Midbrain (tissue), 1 donor: ENCODE measurements at regions not wholly inside any gene's neighbourhood (a gene's known extent, or its start where the extent isn't known, plus 50 kb on each side); places are given as distances from the start of the nearest gene placed in this dataset.

Source experiments
- DNase-seq: peaks from one replicate; lab custom pipeline; 2025; lab: John Stamatoyannopoulos, UW

GRCh38 chr9:79015951-79016350, 555.8 kb upstream of the TLE4 start:
- no peak for DNase-seq

DNA sequence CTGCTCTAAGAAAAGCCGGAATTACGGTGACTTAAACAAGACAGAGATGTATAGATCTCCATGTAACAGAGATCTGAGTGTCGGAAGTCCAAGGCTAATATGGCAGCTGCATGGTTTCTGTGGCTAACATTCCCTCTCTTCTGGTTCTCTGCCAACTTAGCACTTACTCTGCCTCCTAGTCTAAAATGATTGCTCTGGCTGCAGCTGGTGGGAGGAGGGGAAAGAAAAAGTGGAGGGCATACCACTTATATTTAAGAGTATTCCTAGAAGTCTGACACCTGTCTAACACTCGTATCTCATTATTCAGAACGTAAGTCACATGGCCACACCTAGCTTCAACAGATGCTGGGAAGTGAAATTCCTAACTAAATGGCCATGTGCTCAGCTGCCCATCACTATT, 551.5 kb upstream of the TLE4 start:
- no peak for DNase-seq

DNA sequence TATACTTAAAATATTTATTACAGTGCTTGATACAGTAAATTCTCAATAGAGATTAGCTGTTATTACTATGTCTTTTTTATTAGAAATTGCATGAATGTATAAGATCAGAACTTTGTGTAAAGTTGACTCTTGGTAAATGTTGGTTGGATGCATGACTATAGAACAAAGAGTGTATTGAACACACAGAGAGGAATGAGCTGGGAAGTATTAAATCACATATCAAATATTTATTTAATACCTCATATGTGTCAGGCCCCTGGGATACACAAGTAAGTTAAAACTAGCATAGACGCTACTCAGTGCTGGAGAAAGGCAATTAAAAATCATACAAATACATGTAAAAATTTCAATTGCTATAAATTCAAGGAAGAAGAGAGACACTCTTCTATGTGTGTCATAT, 550.7 kb upstream of the TLE4 start:
- no peak for DNase-seq

GRCh38 chr9:79023134-79023580, 548.6 kb upstream of the TLE4 start:
- no peak for DNase-seq

- no peak for DNase-seq
Observed at GRCh38 chr9:79026316-79026715, 545.4 kb upstream of the TLE4 start.

- DNase-seq: no peak
Observed at GRCh38 chr9:79028101-79028500, 543.7 kb upstream of the TLE4 start.

GRCh38 chr9:79034583-79034982, 537.2 kb upstream of the TLE4 start:
- no peak for DNase-seq

DNA sequence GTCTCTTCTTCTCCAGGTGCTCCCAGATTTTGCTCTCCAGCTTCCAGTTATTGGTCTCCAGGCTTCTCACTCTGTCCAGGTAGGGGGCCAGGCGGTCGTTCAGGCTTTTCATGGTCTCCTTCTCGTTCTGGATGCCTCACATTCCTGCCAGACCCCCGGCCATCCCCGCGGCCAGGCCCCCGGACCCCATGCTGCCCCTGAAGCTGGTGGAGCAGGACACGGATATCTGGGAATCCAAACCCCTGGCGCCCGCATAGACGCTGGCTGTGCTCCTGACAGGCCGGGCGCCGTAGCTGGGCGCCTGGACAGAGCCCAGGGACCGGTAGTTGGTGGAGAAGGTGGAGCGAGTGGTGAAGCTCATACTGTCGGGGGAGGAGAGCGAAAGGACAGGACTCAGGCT, 534.4 kb upstream of the TLE4 start:
- no peak for DNase-seq

DNA sequence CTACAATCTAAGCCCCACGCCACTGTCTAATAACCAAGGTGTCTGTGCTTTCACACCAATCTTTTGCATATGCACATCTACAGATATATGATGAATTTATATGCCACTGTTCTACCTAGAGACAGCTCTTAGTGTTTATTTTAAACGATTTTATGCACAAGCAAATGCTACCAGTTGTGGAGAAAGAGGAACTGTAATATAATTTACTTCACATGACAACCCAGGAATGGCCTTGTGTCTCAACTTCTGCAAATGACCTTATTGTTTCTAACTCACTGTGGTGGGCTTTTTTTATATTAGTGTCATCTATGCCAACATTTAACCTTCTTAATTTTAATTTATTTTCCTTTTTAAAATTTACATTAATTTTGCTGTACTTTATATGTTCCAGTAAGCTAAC, 531.1 kb upstream of the TLE4 start:
- DNase-seq: no peak

DNA sequence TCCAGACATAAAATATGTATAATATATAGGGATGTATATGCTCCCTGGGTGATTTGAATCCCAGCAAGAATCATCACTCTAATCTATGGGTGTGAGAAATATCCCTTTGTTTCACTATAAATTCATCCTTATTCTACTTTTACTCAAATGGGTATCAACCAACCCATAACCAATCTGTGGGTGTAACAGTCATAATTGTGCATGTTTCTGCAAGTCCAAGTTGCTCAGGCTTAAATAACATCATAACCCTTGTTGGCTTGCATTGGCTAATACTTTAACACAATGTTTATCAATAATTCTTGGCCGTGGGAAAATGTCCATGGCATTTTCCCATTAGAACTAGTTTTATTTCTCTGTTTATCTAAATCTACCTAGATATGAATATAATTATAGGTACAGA, 530.5 kb upstream of the TLE4 start:
- DNase-seq: no peak

- DNase-seq: no peak
Observed at GRCh38 chr9:79043916-79044315, 527.8 kb upstream of the TLE4 start.

GRCh38 chr9:79046401-79046800, 525.4 kb upstream of the TLE4 start:
- no peak for DNase-seq

GRCh38 chr9:79049371-79049770, 522.4 kb upstream of the TLE4 start:
- no peak for DNase-seq

- no peak for DNase-seq
Observed at GRCh38 chr9:79053598-79053997, 518.2 kb upstream of the TLE4 start.

DNA sequence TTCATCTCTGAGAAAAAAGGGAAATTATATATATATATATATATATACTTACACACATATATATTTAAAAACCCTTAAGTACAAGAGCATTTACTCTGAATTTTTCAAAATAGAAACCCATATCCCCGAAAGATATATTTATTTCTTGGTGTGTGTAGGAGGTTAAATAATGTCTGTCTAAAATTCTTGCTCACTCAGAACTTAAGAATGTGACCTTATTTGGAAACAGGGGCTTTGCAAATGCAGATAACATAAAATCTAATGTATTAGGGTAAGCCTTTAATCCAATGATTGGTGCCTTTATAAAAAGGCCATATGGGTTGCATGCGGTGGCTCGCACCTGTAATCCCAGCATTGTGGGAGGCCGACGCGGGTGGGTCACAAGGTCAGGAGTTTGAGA, 517.3 kb upstream of the TLE4 start:
- no peak for DNase-seq

DNA sequence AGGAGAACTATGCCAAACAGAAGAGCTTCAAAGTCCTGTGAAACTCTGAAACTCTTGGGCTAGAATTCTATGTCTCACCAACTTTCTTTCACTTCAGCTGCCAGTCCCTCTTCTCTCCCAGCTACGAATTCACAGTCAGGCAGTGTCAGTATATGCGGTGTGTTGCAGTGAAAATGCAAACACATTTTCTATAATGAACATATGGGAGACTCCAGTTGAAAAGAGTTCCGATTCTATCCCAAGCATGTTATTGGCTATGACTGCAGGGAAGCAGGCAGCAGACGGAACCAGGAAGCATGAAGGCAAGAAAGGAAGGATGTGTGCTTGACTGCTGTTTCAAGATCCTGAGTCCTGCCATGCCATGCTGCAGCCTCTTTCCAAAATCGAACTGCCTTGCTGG, 515.7 kb upstream of the TLE4 start:
- DNase-seq: no peak

- no peak for DNase-seq
Observed at GRCh38 chr9:79057576-79057975, 514.2 kb upstream of the TLE4 start.

- DNase-seq: no peak
Observed at GRCh38 chr9:79060766-79061165, 511.0 kb upstream of the TLE4 start.

DNA sequence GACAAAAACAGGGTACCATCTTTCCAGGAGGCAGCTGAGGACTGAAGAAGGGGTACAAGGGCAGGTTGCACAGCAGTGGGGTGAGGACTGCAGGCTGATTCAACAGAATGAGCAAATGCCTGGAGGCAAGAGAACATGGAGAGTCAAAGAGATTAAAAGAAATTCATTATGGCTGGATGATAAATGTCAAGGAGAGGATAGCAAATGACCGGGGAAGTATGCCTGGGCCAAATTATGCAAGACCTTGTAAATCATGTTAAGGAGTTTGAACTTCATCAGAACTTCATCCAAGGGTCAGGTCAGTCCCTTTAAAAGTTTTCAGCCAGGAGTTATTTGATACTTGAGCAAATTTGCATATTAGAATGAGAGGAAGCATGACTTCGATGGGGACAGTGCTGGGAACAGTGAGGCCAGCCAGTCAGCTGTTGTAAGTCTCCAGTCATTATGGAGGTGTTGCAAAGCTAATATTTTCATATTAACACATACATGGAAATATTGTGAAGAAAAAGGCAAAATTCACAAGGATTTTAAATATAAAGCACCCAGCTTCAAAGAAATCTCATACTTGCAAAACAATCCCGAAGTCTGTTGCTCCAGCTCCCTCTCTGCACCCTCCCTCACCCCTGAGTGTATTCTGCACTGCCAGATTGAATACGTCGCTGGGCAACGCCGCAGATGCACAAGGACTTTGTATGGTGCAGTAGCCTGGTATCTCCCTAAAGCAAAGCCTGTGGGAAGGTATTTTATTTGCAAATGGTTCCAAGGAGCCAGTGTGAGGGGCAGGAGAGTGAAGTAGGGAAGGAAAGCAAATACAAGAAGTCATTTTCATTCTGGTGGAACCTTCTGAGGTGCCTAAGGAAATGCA, 509.8 kb upstream of the TLE4 start:
- DNase-seq: no peak

- DNase-seq: no peak
Observed at GRCh38 chr9:79073201-79073600, 498.6 kb upstream of the TLE4 start.

DNA sequence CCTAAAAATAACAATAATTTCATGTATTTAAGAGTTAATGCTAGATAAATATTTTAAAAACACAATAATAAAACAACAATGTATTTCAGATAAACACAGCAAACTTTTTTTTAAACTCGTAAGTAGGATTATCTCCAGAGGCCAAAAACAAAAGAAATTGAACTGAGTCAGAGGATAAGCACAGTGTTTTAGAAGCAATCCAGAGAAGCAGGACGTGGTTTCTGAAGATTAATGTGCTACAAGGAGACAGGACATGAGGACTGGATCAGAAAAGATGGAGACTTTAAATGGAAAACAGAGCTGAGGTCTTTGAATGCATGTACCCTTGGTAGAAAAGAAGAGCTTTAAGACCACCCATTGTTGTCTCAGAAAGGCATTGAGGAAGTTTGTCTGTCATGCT, 491.2 kb upstream of the TLE4 start:
- no peak for DNase-seq

DNA sequence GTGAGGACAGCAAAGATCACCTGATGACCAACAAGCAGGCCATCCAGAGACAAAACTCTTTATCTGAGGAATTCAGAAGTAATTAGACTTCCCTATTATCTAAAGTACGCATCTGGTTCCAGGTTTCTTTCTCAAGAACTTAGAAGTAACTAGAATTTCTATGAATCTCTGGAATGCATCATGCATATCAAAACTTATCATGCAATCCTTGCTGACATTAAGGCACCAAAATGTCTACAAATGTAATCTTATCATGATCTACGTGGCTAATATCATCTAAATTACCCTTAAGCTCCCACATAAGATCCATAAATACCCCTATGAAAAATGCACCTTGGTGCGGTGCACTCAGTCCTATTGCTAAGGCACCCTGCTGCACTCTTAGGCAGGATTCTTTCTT, 488.1 kb upstream of the TLE4 start:
- no peak for DNase-seq

GRCh38 chr9:79087133-79087532, 484.6 kb upstream of the TLE4 start:
- DNase-seq: no peak

DNA sequence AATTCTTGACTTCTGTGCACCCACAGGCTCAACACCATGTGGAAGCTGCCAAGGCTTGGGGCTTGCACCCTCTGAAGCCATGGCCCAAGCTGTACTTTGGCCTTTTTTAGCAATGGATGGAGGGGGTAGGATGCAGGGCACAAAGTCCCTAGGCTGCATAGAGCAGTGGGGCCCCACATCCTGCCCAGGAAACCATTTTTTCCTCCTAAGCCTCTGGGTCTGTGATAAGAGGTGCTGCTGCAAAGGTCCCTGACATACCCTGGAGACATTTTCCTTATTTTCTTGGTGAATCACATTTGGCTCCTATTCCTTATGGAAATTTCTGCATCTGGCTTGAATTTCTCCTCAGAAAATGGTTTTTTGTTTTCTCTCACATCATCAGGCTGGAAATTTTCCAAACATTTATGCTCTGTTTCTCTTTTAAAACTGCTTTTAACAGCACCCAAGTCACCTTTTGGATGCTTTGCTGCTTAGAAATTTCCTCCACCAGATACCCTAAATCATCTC, 482.7 kb upstream of the TLE4 start:
- DNase-seq: no peak
